ENCODE measurements at regions not wholly inside any gene's neighbourhood (a gene's known extent, or its start where the extent isn't known, plus 50 kb on each side); places are given as distances from the start of the nearest gene placed in this dataset.

- TF ChIP-seq POLR2A (IDR thresholded peaks at IDR 0.05) (no peak), EP300 (IDR thresholded peaks at IDR 0.05) (no peak)
These were observed 148.7 kb upstream of the ZEB2 start for GRCh38 chr2:144668493-144669110.

Measured in suprapubic skin (tissue), 2 donors.